H1 (cell line): ENCODE measurements at regions not wholly inside any gene's neighbourhood (a gene's known extent, or its start where the extent isn't known, plus 50 kb on each side); places are given as distances from the start of the nearest gene placed in this dataset.

Source experiments
- CTCF ChIA-PET: fragments of 300-600 bp; sonication (Branson Sonifier 250); formaldehyde crosslinking; loops from one replicate; lab custom pipeline; 2021; ENCODE audit not compliant: partially characterized antibody; lab: Charles Lee
- POLR2A ChIA-PET: fragments of 300-600 bp; sonication (Branson Sonifier 250); formaldehyde crosslinking; loops from one replicate; lab custom pipeline; 2021; ENCODE audit warnings: inconsistent platforms; ENCODE audit not compliant: partially characterized antibody; lab: Charles Lee
- DNase-seq, 2 experiments: peaks; one replicate each; pipeline versions ENCODE4 v3.0.0 to v3.0.0-alpha.2; 2010 to 2022; ENCODE audit warnings: low spot score in 2 of 2, low read depth in 1 of 2, mixed read lengths in 1 of 2
- FAIRE-seq: peaks from 2 replicates; lab custom pipeline; 2011; peaks lifted over from hg19 to GRCh38; lab: Jason Lieb, UNC
- H2AFZ ChIP-seq: 2 replicates; pipeline ENCODE4 v1.8.1; 2012; ENCODE audit warnings: low read length, inconsistent platforms
- H2AK5ac ChIP-seq: 2 replicates; pipeline ENCODE4 v1.6.1; 2013; ENCODE audit warnings: low read depth, low read length
- H2BK120ac ChIP-seq: replicated peaks from 2 replicates; pipeline ENCODE3; 2013; ENCODE audit warnings: low read depth, low read length, inconsistent platforms
- H2BK12ac ChIP-seq: 2 replicates; pipeline ENCODE4 v1.6.1; 2013; ENCODE audit warnings: low read depth, low read length
- H2BK15ac ChIP-seq: 2 replicates; pipeline ENCODE4 v1.6.1; 2013; ENCODE audit warnings: low read length
- H2BK20ac ChIP-seq: 2 replicates; pipeline ENCODE4 v1.6.1; 2013; ENCODE audit warnings: low read length
- H2BK5ac ChIP-seq: 2 replicates; pipeline ENCODE4 v1.6.1; 2013; ENCODE audit warnings: low read depth, low read length
- H3K14ac ChIP-seq: 2 replicates; pipeline ENCODE4 v1.6.1; 2013; ENCODE audit warnings: inconsistent platforms; ENCODE audit not compliant: insufficient read length
- H3K18ac ChIP-seq: 2 replicates; pipeline ENCODE4 v1.6.1; 2013; ENCODE audit warnings: low read length; ENCODE audit errors: extremely low read depth
- H3K23ac ChIP-seq: 2 replicates; pipeline ENCODE4 v1.6.1; 2013; ENCODE audit warnings: inconsistent platforms; ENCODE audit not compliant: insufficient read length
- H3K23me2 ChIP-seq: 2 replicates; pipeline ENCODE4 v1.6.1; 2013; ENCODE audit warnings: low read depth, low read length
- H3K27ac ChIP-seq: 2 replicates; pipeline ENCODE4 v1.6.1; 2011; ENCODE audit warnings: low read depth, low read length, inconsistent platforms
- H3K27me3 ChIP-seq, 4 experiments: replicated peaks in 1 of 4; 1 replicate in 1 of 4; 2 replicates in 3 of 4; pipeline versions ENCODE4 v1.6.1 to v1.8.1; 2011 to 2013; ENCODE audit warnings: low read length in 3 of 4, mild to moderate bottlenecking in 3 of 4, inconsistent platforms in 2 of 4, mixed read lengths in 2 of 4, moderate library complexity in 1 of 4; ENCODE audit not compliant: control insufficient read depth in 3 of 4, insufficient read depth in 3 of 4; ENCODE audit errors: extremely low read depth in 1 of 4
- H3K36me3 ChIP-seq, 4 experiments: 2 replicates each; pipeline versions ENCODE4 v1.6.1 to v1.8.1; 2011 to 2013; ENCODE audit warnings: mild to moderate bottlenecking in 4 of 4, low read length in 3 of 4, moderate library complexity in 2 of 4, control low read depth in 1 of 4, inconsistent platforms in 1 of 4; ENCODE audit not compliant: insufficient read depth in 4 of 4, control insufficient read depth in 2 of 4
- H3K4ac ChIP-seq: replicated peaks from 2 replicates; pipeline ENCODE3; 2013; ENCODE audit warnings: low read length, low read depth, mixed read lengths, inconsistent platforms; ENCODE audit not compliant: insufficient read length
- H3K4me1 ChIP-seq, 4 experiments: replicated peaks in 1 of 4; 1 replicate in 1 of 4; 2 replicates in 3 of 4; pipeline versions ENCODE4 v1.6.1 to v1.8.1; 2011 to 2013; ENCODE audit warnings: low read length in 3 of 4, inconsistent platforms in 2 of 4, mixed read lengths in 1 of 4; ENCODE audit not compliant: insufficient read depth in 4 of 4, control insufficient read depth in 3 of 4
- H3K4me2 ChIP-seq, 2 experiments: 2 replicates each; pipeline versions ENCODE4 v1.6.1 to v1.8.1; 2011 to 2013; ENCODE audit warnings: low read depth in 2 of 2, low read length in 2 of 2, control low read depth in 1 of 2, inconsistent platforms in 1 of 2, mild to moderate bottlenecking in 1 of 2; ENCODE audit not compliant: insufficient read depth in 1 of 2
- H3K4me3 ChIP-seq, 4 experiments: fragments of 200-600, 300-600 bp in 1 of 4; sonication (generic), shearing (Covaris generic), sonication (Bioruptor Twin) in 1 of 4; 2 replicates each; pipeline versions ENCODE4 v1.5.1 to v1.8.1; 2011 to 2016; ENCODE audit warnings: low read length in 4 of 4, low read depth in 3 of 4, control low read depth in 2 of 4, inconsistent platforms in 2 of 4, mild to moderate bottlenecking in 2 of 4, mixed read lengths in 1 of 4, moderate library complexity in 1 of 4; ENCODE audit not compliant: insufficient read depth in 2 of 4; ENCODE audit errors: extremely low read depth in 1 of 4
- H3K56ac ChIP-seq: replicated peaks from 2 replicates; pipeline ENCODE3; 2013; ENCODE audit warnings: low read depth, mild to moderate bottlenecking, mixed read lengths, low read length, inconsistent platforms; ENCODE audit not compliant: insufficient read length
- H3K79me1 ChIP-seq: 2 replicates; pipeline ENCODE4 v1.6.1; 2013; ENCODE audit warnings: low read depth, low read length, control low read depth
- H3K79me2 ChIP-seq, 2 experiments: 2 replicates each; pipeline versions ENCODE4 v1.6.1 to v1.8.1; 2012 to 2013; ENCODE audit warnings: low read length in 2 of 2, mild to moderate bottlenecking in 2 of 2, inconsistent platforms in 1 of 2; ENCODE audit not compliant: insufficient read depth in 2 of 2, control insufficient read depth in 1 of 2
- H3K9ac ChIP-seq, 4 experiments: replicated peaks in 1 of 4; 1 replicate in 1 of 4; 2 replicates in 3 of 4; pipeline versions ENCODE4 v1.6.1 to v1.8.1; 2011 to 2013; ENCODE audit warnings: low read depth in 3 of 4, low read length in 3 of 4, control low read depth in 2 of 4, mild to moderate bottlenecking in 2 of 4, moderate library complexity in 2 of 4, inconsistent platforms in 1 of 4; ENCODE audit errors: extremely low read depth in 1 of 4
- H3K9me3 ChIP-seq, 2 experiments: 2 replicates each; pipeline versions ENCODE4 v1.6.1 to v1.8.1; 2012 to 2013; ENCODE audit warnings: mild to moderate bottlenecking in 2 of 2, moderate library complexity in 2 of 2, control low read depth in 1 of 2, inconsistent platforms in 1 of 2, low read depth in 1 of 2, low read length in 1 of 2, mixed read lengths in 1 of 2; ENCODE audit not compliant: insufficient read depth in 2 of 2
- H4K20me1 ChIP-seq, 2 experiments: replicated peaks in 1 of 2; 2 replicates each; pipeline versions ENCODE3 to v1.8.1; 2011 to 2013; ENCODE audit warnings: inconsistent platforms in 2 of 2, low read length in 2 of 2, mild to moderate bottlenecking in 1 of 2; ENCODE audit not compliant: insufficient read depth in 2 of 2, control insufficient read depth in 1 of 2
- H4K5ac ChIP-seq: 2 replicates; pipeline ENCODE4 v1.6.1; 2013; ENCODE audit warnings: low read length, low read depth, mixed read lengths, inconsistent platforms; ENCODE audit not compliant: insufficient read length
- H4K8ac ChIP-seq: 2 replicates; pipeline ENCODE4 v1.8.0; 2013; ENCODE audit warnings: mild to moderate bottlenecking, moderate library complexity, low read length, inconsistent platforms; ENCODE audit not compliant: insufficient read depth; ENCODE audit errors: extremely low read depth
- H4K91ac ChIP-seq: replicated peaks from 2 replicates; pipeline ENCODE3; 2013; ENCODE audit warnings: low read length, mixed read lengths, inconsistent platforms; ENCODE audit not compliant: insufficient read length
- CBX8 ChIP-seq: fragments of 300-800, 300-1000 bp; sonication (generic); IDR thresholded peaks from 2 replicates; pipeline ENCODE4 v1.7.1; 2016; ENCODE audit warnings: low read depth, low read length, borderline replicate concordance
- CEBPB ChIP-seq: IDR thresholded peaks from 2 replicates; pipeline ENCODE4 v1.6.1; 2012; ENCODE audit warnings: low read depth, low read length
- CTBP2 ChIP-seq: IDR thresholded peaks from 2 replicates; pipeline ENCODE4 v1.7.0; 2011; ENCODE audit warnings: borderline replicate concordance, mild to moderate bottlenecking, moderate library complexity, mixed read lengths, low read length; ENCODE audit not compliant: insufficient read depth, insufficient read length
- GABPA ChIP-seq: IDR thresholded peaks from 2 replicates; pipeline ENCODE4 v1.6.1; 2011; ENCODE audit warnings: mild to moderate bottlenecking, low read length, moderate library complexity, borderline replicate concordance; ENCODE audit not compliant: insufficient read depth
- GTF2F1 ChIP-seq: IDR thresholded peaks from 2 replicates; pipeline ENCODE4 v1.6.1; 2012; ENCODE audit warnings: low read depth, low read length, improper control_type of control experiment, borderline replicate concordance
- MAFK ChIP-seq: IDR thresholded peaks from 2 replicates; pipeline ENCODE4 v1.6.1; 2012; ENCODE audit warnings: low read depth, mild to moderate bottlenecking, improper control_type of control experiment, low read length
- RAD21 ChIP-seq, 2 experiments: IDR thresholded peaks in 1 of 2; conservative IDR thresholded peaks in 1 of 2; 2 replicates each; pipeline ENCODE4 v1.6.1; 2011; ENCODE audit warnings: low read depth in 2 of 2, low read length in 2 of 2, improper control_type of control experiment in 1 of 2, inconsistent platforms in 1 of 2, mild to moderate bottlenecking in 1 of 2, moderate library complexity in 1 of 2
- SIRT6 ChIP-seq: IDR thresholded peaks from one replicate; pipeline ENCODE4 v1.7.1; 2012; ENCODE audit warnings: low read length, inconsistent platforms
- SRF ChIP-seq: IDR thresholded peaks from 2 replicates; pipeline ENCODE4 v1.6.1; 2011; ENCODE audit warnings: mild to moderate bottlenecking, low read depth, low read length, moderate library complexity
- TAF7 ChIP-seq: optimal IDR thresholded peaks from 2 replicates; pipeline ENCODE3; 2011; ENCODE audit warnings: low read depth, mild to moderate bottlenecking, inconsistent platforms, low read length, moderate library complexity, borderline replicate concordance
- TBP ChIP-seq: IDR thresholded peaks from 2 replicates; pipeline ENCODE4 v1.6.1; 2011; ENCODE audit warnings: low read depth, low read length, improper control_type of control experiment
- WGBS, 2 experiments: shearing (Covaris generic) in 1 of 2; methylation state at CpG; one replicate each; pipeline versions ENCODE4 v1.1.6 to v1.1.7; 2013 to 2015; ENCODE audit warnings: low lambda C conversion rate in 2 of 2, mixed read lengths in 2 of 2, inconsistent platforms in 1 of 2, low coverage in 1 of 2, missing lambda C conversion rate in 1 of 2; ENCODE audit not compliant: insufficient replicate concordance in 2 of 2, insufficient coverage in 1 of 2, insufficient read length in 1 of 2; ENCODE audit errors: extremely low coverage in 1 of 2, missing lambda C conversion rate in 1 of 2; 5-methylcytosine and 5-hydroxymethylcytosine counted together
- TF ChIP-seq, protein P1 (sequence below): IDR thresholded peaks from 2 replicates; pipeline ENCODE4 v1.6.1; 2012; ENCODE audit warnings: inconsistent platforms
- TF ChIP-seq, protein P2 (sequence below): IDR thresholded peaks from 2 replicates; pipeline ENCODE4 v1.6.1; 2011; ENCODE audit warnings: low read length, improper control_type of control experiment

DNA sequence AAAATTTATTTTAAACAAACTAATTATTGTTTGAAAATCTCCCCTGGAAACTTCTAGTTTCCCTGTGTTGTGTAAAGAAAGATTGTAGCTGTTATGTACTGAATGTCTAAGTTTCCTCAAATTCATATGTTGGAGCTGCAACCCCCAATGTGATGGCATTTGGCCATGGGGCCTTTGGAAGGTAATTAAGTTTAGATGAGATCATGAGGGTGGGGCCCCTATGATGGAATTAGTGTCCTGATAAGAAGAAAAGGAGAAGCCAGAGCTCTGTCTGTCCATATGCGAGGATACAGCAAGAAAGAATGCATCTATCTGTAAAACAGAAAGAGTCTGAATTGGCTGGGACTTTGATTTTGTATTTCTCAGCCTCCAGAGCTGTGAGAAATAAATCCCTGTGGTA, 179.5 kb downstream of the STK31 start:
- 86% methylated on average over 1 of the region's 1 CpG; no CpG with 5 or more reads in 1 of the 2 experiments for WGBS, 2 experiments
- H3K56ac ChIP-seq, result no peak overlapping the region
- H3K27me3 ChIP-seq, result no peaks in the 10 kb centered on the region; a peak in 1 of 7 replicates
- H3K9ac ChIP-seq, result no peak overlapping the region
- H4K8ac ChIP-seq, result no peak overlapping the region
- no peak overlapping the region for H3K4me3 ChIP-seq
- H3K4ac ChIP-seq, result no peak overlapping the region
- no peak overlapping the region for H3K23ac ChIP-seq
- H3K27ac ChIP-seq, result no peak overlapping the region
- no peak overlapping the region for H3K4me2 ChIP-seq
- no peak overlapping the region for H2BK5ac ChIP-seq
- no peaks in the 10 kb centered on the region for H3K79me2 ChIP-seq
- no peaks in the 10 kb centered on the region for H3K79me1 ChIP-seq
- H2BK120ac ChIP-seq, result no peak overlapping the region
- no peak overlapping the region for H2AFZ ChIP-seq
- FAIRE-seq, result no peak
- no peaks in the 10 kb centered on the region for H3K36me3 ChIP-seq
- H4K91ac ChIP-seq, result no peak overlapping the region
- no peaks in the 10 kb centered on the region for H4K20me1 ChIP-seq
- no peak overlapping the region for H2BK15ac ChIP-seq
- H2BK20ac ChIP-seq, result no peak overlapping the region
- no peak overlapping the region for H3K18ac ChIP-seq
- H2AK5ac ChIP-seq, result no peak overlapping the region
- H4K5ac ChIP-seq, result no peak overlapping the region
- H2BK12ac ChIP-seq, result no peak overlapping the region
- H3K14ac ChIP-seq, result no peak overlapping the region
- POLR2A ChIA-PET, result no interaction called here
- H3K23me2 ChIP-seq, result no peaks in the 10 kb centered on the region
- H3K9me3 ChIP-seq, result no peaks in the 10 kb centered on the region
- H3K4me1 ChIP-seq, result peaks cover 0 to 3% (median 0%) of the 10 kb centered on the region in 4 experiments; a peak in 1 of 7 replicates
- CTCF ChIA-PET, result interaction anchor here (1.0 kb wide), 1 partner anchor 36 kb away, joined by 3 read pairs; no protein-coding TSS in a partner anchor
- no peak for DNase-seq
- TF ChIP-seq GTF2F1 (no peak), MAFK (no peak), GABPA (no peak), TBP (no peak), CEBPB (no peak), SIRT6 (no peak), RAD21 (IDR thresholded peaks at IDR 0.05 in 1 of 2, conservative IDR thresholded peaks at IDR 0.05 in 1 of 2; ENCODE audit: low read depth in 2 of 2, low read length in 2 of 2) (no peak), CBX8 (no peak), TAF7 (no peak), SRF (no peak), CTBP2 (no peak)
- TF ChIP-seq, protein P1, sequence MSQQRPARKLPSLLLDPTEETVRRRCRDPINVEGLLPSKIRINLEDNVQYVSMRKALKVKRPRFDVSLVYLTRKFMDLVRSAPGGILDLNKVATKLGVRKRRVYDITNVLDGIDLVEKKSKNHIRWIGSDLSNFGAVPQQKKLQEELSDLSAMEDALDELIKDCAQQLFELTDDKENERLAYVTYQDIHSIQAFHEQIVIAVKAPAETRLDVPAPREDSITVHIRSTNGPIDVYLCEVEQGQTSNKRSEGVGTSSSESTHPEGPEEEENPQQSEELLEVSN, result no peak
- TF ChIP-seq, protein P2, sequence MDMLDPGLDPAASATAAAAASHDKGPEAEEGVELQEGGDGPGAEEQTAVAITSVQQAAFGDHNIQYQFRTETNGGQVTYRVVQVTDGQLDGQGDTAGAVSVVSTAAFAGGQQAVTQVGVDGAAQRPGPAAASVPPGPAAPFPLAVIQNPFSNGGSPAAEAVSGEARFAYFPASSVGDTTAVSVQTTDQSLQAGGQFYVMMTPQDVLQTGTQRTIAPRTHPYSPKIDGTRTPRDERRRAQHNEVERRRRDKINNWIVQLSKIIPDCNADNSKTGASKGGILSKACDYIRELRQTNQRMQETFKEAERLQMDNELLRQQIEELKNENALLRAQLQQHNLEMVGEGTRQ, result no peak
